Spleen (tissue), 11 donors: ENCODE measurements at regions not wholly inside any gene's neighbourhood (a gene's known extent, or its start where the extent isn't known, plus 50 kb on each side); places are given as distances from the start of the nearest gene placed in this dataset.

Experiments used
- DNase-seq: peaks from one replicate; pipeline ENCODE4 v3.0.0-alpha.2; 2020
- H3K27ac ChIP-seq, 8 donors: fragments of 200-600 bp; sonication (generic) in 7 of 8; 1 replicate in 4 of 8; 2 replicates in 4 of 8; pipeline versions ENCODE4 v1.5.0 to v1.8.0; 2016 to 2021; ENCODE audit warnings: inconsistent platforms in 4 of 8, mild to moderate bottlenecking in 4 of 8, moderate library complexity in 1 of 8
- H3K27me3 ChIP-seq, 7 donors: fragments of 200-600 bp; sonication (generic) in 6 of 7; replicated peaks in 1 of 7; 1 replicate in 4 of 7; 2 replicates in 3 of 7; pipeline versions ENCODE4 v1.5.0 to v1.8.0; 2016 to 2021; ENCODE audit warnings: inconsistent platforms in 3 of 7, mild to moderate bottlenecking in 1 of 7
- H3K36me3 ChIP-seq, 6 donors: fragments of 200-600 bp; sonication (generic) in 5 of 6; 1 replicate in 4 of 6; 2 replicates in 2 of 6; pipeline versions ENCODE4 v1.5.0 to v1.8.0; 2016 to 2021; ENCODE audit warnings: inconsistent platforms in 2 of 6
- H3K4me1 ChIP-seq, 6 donors: fragments of 200-600 bp; sonication (generic) in 5 of 6; 1 replicate in 3 of 6; 2 replicates in 3 of 6; pipeline versions ENCODE4 v1.5.0 to v1.8.0; 2016 to 2021; ENCODE audit warnings: inconsistent platforms in 3 of 6
- H3K4me3 ChIP-seq, 8 donors: fragments of 200-600 bp; sonication (generic) in 7 of 8; 1 replicate in 4 of 8; 2 replicates in 4 of 8; pipeline versions ENCODE4 v1.5.0 to v1.8.0; 2016 to 2021; ENCODE audit warnings: inconsistent platforms in 4 of 8, mild to moderate bottlenecking in 4 of 8, moderate library complexity in 2 of 8
- H3K9me3 ChIP-seq, 8 donors: fragments of 200-600 bp; sonication (generic) in 7 of 8; 1 replicate in 4 of 8; 2 replicates in 4 of 8; pipeline versions ENCODE4 v1.5.0 to v1.8.0; 2016 to 2021; ENCODE audit warnings: inconsistent platforms in 4 of 8
- POLR2A ChIP-seq, 3 donors: fragments of 450-650 bp; IDR thresholded peaks; one replicate each; pipeline ENCODE4 v1.5.1; 2017; ENCODE audit warnings: antibody characterized with exemption in 3 of 3, mild to moderate bottlenecking in 1 of 3
- POLR2AphosphoS5 ChIP-seq, 3 donors: sonication (generic); formaldehyde crosslinking; IDR thresholded peaks; one replicate each; pipeline ENCODE4 v1.5.1; 2017; ENCODE audit warnings: antibody characterized with exemption in 3 of 3
- WGBS, 5 donors: extraction: QIAGEN DNeasy Blood & Tissue Kit in 3 of 5; methylation state at CpG; one replicate each; pipeline versions ENCODE4 v1.1.5 to v1.1.7; 2013 to 2018; 5-methylcytosine and 5-hydroxymethylcytosine counted together
- intact Hi-C: fragments of 100-400 bp; cut with DNase I; formaldehyde crosslinking; loops from one replicate; pipeline ENCODE4 v1.15.0; 2023; ENCODE audit warnings: low total_unique reads
- TF ChIP-seq, protein P1 (sequence below), 11 experiments: fragments of 200-600 bp in 7 of 11; fragments of 450-650 bp in 4 of 11; sonication (generic) in 4 of 11; IDR thresholded peaks in 8 of 11; conservative IDR thresholded peaks in 3 of 11; 1 replicate in 7 of 11; 2 replicates in 4 of 11; pipeline versions ENCODE4 v1.4.0 to v1.8.0; 2016 to 2021; ENCODE audit warnings: antibody characterized with exemption in 11 of 11, inconsistent platforms in 4 of 11, mild to moderate bottlenecking in 1 of 11
- donor health status: healthy with polysubstance abuse.
- donor health status: DM: no; HTN: no; CAD: no; lungs with moderate emphysema.
- donor health status: DM: no; HTN: no; CAD: no.
- donor health status: Bipolar disorder and iron deficiency.
- donor health status: healthy.
- donor health status: DM: no; HTN: no; CAD: no.
- donor health status: DM: yes; HTN: yes; CAD: no.

GRCh38 chr2:38505779-38506178, 96.9 kb downstream of the HNRNPLL start:
- intact Hi-C loops, result loop anchor here (10.0 kb wide), 1 partner anchor 191 kb away; no protein-coding TSS in a partner anchor
- DNase-seq, result no peak
- Histone ChIP-seq H3K27me3 (no peaks in the 10 kb centered on the region), H3K9me3 (peaks cover 0 to 19% (median 10%) of the 10 kb centered on the region in 8 donors), H3K4me1 (peaks cover 0 to 16% (median 9%) of the 10 kb centered on the region in 6 donors), H3K4me3 (no peak overlapping the region), H3K27ac (no peak overlapping the region), H3K36me3 (no peaks in the 10 kb centered on the region)
- WGBS, 5 donors, result 51 to 89% (median 83%) methylated on average over 3 of the region's 3 CpGs
- TF ChIP-seq, protein P1, sequence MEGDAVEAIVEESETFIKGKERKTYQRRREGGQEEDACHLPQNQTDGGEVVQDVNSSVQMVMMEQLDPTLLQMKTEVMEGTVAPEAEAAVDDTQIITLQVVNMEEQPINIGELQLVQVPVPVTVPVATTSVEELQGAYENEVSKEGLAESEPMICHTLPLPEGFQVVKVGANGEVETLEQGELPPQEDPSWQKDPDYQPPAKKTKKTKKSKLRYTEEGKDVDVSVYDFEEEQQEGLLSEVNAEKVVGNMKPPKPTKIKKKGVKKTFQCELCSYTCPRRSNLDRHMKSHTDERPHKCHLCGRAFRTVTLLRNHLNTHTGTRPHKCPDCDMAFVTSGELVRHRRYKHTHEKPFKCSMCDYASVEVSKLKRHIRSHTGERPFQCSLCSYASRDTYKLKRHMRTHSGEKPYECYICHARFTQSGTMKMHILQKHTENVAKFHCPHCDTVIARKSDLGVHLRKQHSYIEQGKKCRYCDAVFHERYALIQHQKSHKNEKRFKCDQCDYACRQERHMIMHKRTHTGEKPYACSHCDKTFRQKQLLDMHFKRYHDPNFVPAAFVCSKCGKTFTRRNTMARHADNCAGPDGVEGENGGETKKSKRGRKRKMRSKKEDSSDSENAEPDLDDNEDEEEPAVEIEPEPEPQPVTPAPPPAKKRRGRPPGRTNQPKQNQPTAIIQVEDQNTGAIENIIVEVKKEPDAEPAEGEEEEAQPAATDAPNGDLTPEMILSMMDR (IDR thresholded peaks at IDR 0.05 in 8 of 11, conservative IDR thresholded peaks at IDR 0.05 in 3 of 11), result no peak
- TF ChIP-seq POLR2AphosphoS5 (IDR thresholded peaks at IDR 0.05) (no peak), POLR2A (IDR thresholded peaks at IDR 0.05) (no peak)

DNA sequence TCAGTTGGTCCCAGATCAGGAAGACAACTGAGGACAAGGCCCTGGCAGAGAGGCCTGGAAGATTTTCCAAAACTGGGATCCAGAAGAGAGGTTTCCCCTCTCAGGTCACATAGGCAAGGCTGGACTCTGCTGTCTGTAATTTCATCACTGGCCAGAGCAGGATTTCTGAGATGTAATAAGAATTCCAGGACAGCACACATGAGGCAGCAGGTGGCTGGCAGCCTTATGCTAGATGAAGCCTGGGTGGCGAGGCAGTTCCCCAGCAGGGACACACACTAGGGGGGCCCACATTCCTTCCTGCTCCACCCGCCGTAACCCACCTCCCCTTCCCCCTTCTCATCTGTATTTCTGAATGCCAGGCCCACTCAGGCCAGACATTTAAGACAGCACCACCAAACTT, 98.6 kb downstream of the HNRNPLL start:
- no peak for DNase-seq
- intact Hi-C loops, result loop anchor here (10.0 kb wide), 1 partner anchor 189 kb away; no protein-coding TSS in a partner anchor
- Histone ChIP-seq H3K36me3 (no peaks in the 10 kb centered on the region), H3K27ac (no peak overlapping the region), H3K4me1 (peaks cover 0 to 19% (median 9%) of the 10 kb centered on the region in 6 donors), H3K4me3 (no peak overlapping the region), H3K27me3 (no peaks in the 10 kb centered on the region), H3K9me3 (peaks cover 0 to 19% (median 10%) of the 10 kb centered on the region in 8 donors)
- 76 to 91% (median 83%) methylated on average over 3 of the region's 3 CpGs for WGBS, 5 donors
- TF ChIP-seq POLR2A (IDR thresholded peaks at IDR 0.05) (no peak), POLR2AphosphoS5 (IDR thresholded peaks at IDR 0.05) (no peak)
- TF ChIP-seq, protein P1 (IDR thresholded peaks at IDR 0.05 in 8 of 11, conservative IDR thresholded peaks at IDR 0.05 in 3 of 11), result no peak

DNA sequence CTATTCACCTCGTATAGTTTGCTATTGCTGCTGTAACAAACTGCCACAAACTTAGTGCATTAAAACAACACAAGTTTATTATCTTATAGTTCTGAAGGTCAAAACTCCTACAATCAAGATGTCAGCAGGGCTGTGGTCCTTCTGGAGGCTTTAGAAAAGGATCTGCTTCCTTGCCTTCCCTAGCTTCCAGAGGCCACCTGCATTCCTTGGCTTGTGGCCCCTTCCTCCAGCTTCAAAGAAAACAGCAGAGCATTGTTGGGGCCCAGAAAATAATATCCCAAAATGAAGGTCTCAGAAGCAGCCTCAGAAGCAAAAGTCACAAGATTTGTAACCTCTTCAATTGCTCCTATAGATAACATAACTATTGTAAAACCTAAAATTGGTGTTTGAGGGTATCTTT, 100.6 kb downstream of the HNRNPLL start:
- WGBS, 5 donors, result 76 to 89% (median 82%) methylated on average over 1 of the region's 1 CpG

GRCh38 chr2:38500283-38500634, 102.5 kb downstream of the HNRNPLL start:
- Histone ChIP-seq H3K36me3 (no peaks in the 10 kb centered on the region), H3K4me1 (peaks cover 0 to 30% (median 14%) of the 10 kb centered on the region in 6 donors), H3K9me3 (peaks cover 0 to 15% (median 9%) of the 10 kb centered on the region in 8 donors), H3K27me3 (no peaks in the 10 kb centered on the region), H3K4me3 (no peak overlapping the region), H3K27ac (no peak overlapping the region)
- 89 to 95% (median 93%) methylated on average over 12 of the region's 12 CpGs for WGBS, 5 donors
- TF ChIP-seq, protein P1 (IDR thresholded peaks at IDR 0.05 in 8 of 11, conservative IDR thresholded peaks at IDR 0.05 in 3 of 11), result no peak
- TF ChIP-seq POLR2AphosphoS5 (IDR thresholded peaks at IDR 0.05) (no peak), POLR2A (IDR thresholded peaks at IDR 0.05) (no peak)
- intact Hi-C loops, result loop anchor here (10.0 kb wide), 1 partner anchor 185 kb away; no protein-coding TSS in a partner anchor
- no peak for DNase-seq

More for the DNA sequence above, 100.6 kb downstream of the HNRNPLL start:
- peaks cover 0 to 19% (median 10%) of the 10 kb centered on the region in 8 donors for H3K9me3 ChIP-seq
- no peaks in the 10 kb centered on the region for H3K27me3 ChIP-seq
- DNase-seq, result no peak
- intact Hi-C loops, result loop anchor here (10.0 kb wide), 1 partner anchor 187 kb away; no protein-coding TSS in a partner anchor
- H3K27ac ChIP-seq, result no peak overlapping the region
- H3K4me1 ChIP-seq, result peaks cover 0 to 22% (median 12%) of the 10 kb centered on the region in 6 donors
- no peak overlapping the region for H3K4me3 ChIP-seq
- no peak for TF ChIP-seq POLR2AphosphoS5 (IDR thresholded peaks at IDR 0.05)
- TF ChIP-seq POLR2A (IDR thresholded peaks at IDR 0.05), result no peak
- TF ChIP-seq, protein P1 (IDR thresholded peaks at IDR 0.05 in 8 of 11, conservative IDR thresholded peaks at IDR 0.05 in 3 of 11), result no peak
- H3K36me3 ChIP-seq, result no peaks in the 10 kb centered on the region
